ENCODE measurements at regions not wholly inside any gene's neighbourhood (a gene's known extent, or its start where the extent isn't known, plus 50 kb on each side); places are given as distances from the start of the nearest gene placed in this dataset.
"Not testable (repeated sequence)": the region's sequence is repeated elsewhere in the genome, so short reads cannot be mapped to it uniquely, and the experiment has no call there.

DNA sequence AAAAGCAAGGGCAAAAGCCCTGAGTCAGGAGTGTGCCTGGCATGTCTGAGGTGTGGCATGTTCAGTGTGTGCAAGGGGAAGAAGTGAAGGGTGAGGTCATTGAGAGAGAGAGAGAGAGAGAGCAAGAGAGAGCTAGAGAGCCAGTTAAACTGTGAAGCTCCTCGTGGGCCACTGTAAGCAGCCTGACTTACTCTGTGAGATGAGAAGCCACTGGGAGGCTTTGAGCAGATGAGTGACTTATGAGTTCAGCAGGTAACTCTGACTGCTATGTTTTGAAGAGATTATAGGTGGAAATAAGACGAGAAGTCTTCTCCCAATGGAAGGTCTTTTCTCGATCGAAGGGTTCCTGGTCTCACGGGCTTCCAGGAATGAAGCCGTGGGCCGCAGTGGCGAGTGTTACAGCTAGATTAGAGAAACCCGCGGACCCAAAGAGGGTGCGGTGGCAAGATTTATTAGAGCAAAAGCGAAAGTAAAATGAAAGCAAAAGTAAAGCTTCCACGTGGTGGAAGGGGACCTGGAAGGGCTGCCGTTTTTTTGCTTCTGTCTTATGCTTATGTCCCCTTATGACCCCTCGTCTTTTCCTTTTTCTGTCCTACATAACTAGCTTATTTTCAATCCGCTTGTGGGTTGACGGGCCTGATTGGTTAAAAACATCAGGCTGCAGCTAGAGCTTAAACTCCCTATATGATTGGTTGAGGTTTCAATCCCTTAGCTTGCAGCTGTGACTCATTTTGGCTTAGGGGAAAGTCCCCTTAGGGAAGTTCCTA is 323.1 kb upstream of the FAM78B start:
- H3K9me2 ChIP-seq (ENCODE audit: insufficient read depth, low read length), result no peaks in the 10 kb centered on the region
- H3K27ac ChIP-seq (ENCODE audit: low read length), result no peak overlapping the region
- H3K27me3 ChIP-seq (ENCODE audit: insufficient read depth, low read depth, low read length), result no peaks in the 10 kb centered on the region
- no peaks in the 10 kb centered on the region for H3K79me2 ChIP-seq (replicated peaks; ENCODE audit: insufficient read depth, low read length)
- no peaks in the 10 kb centered on the region for H3F3A ChIP-seq (ENCODE audit: insufficient read depth, low read length, poor library complexity, severe bottlenecking)
- TF ChIP-seq EP300 (conservative IDR thresholded peaks at IDR 0.05; ENCODE audit: poor library complexity, severe bottlenecking), result no peak
- no peak for TF ChIP-seq POLR2AphosphoS5 (IDR thresholded peaks at IDR 0.05)
- TF ChIP-seq, protein P1, sequence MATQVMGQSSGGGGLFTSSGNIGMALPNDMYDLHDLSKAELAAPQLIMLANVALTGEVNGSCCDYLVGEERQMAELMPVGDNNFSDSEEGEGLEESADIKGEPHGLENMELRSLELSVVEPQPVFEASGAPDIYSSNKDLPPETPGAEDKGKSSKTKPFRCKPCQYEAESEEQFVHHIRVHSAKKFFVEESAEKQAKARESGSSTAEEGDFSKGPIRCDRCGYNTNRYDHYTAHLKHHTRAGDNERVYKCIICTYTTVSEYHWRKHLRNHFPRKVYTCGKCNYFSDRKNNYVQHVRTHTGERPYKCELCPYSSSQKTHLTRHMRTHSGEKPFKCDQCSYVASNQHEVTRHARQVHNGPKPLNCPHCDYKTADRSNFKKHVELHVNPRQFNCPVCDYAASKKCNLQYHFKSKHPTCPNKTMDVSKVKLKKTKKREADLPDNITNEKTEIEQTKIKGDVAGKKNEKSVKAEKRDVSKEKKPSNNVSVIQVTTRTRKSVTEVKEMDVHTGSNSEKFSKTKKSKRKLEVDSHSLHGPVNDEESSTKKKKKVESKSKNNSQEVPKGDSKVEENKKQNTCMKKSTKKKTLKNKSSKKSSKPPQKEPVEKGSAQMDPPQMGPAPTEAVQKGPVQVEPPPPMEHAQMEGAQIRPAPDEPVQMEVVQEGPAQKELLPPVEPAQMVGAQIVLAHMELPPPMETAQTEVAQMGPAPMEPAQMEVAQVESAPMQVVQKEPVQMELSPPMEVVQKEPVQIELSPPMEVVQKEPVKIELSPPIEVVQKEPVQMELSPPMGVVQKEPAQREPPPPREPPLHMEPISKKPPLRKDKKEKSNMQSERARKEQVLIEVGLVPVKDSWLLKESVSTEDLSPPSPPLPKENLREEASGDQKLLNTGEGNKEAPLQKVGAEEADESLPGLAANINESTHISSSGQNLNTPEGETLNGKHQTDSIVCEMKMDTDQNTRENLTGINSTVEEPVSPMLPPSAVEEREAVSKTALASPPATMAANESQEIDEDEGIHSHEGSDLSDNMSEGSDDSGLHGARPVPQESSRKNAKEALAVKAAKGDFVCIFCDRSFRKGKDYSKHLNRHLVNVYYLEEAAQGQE (IDR thresholded peaks at IDR 0.05; ENCODE audit: borderline replicate concordance), result no peak
- TF ChIP-seq, protein P2, sequence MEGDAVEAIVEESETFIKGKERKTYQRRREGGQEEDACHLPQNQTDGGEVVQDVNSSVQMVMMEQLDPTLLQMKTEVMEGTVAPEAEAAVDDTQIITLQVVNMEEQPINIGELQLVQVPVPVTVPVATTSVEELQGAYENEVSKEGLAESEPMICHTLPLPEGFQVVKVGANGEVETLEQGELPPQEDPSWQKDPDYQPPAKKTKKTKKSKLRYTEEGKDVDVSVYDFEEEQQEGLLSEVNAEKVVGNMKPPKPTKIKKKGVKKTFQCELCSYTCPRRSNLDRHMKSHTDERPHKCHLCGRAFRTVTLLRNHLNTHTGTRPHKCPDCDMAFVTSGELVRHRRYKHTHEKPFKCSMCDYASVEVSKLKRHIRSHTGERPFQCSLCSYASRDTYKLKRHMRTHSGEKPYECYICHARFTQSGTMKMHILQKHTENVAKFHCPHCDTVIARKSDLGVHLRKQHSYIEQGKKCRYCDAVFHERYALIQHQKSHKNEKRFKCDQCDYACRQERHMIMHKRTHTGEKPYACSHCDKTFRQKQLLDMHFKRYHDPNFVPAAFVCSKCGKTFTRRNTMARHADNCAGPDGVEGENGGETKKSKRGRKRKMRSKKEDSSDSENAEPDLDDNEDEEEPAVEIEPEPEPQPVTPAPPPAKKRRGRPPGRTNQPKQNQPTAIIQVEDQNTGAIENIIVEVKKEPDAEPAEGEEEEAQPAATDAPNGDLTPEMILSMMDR (IDR thresholded peaks at IDR 0.05; ENCODE audit: poor library complexity, severe bottlenecking), result no peak
- TF ChIP-seq MXI1 (conservative IDR thresholded peaks at IDR 0.05; ENCODE audit: poor library complexity, severe bottlenecking), result no peak
- TF ChIP-seq SMC3 (conservative IDR thresholded peaks at IDR 0.05; ENCODE audit: poor library complexity), result no peak
- no peak for TF ChIP-seq RAD21 (conservative IDR thresholded peaks at IDR 0.05)
- TF ChIP-seq EZH2 (IDR thresholded peaks at IDR 0.05; ENCODE audit: borderline replicate concordance, insufficient read depth, low read length, poor library complexity, severe bottlenecking), result no peak
- TF ChIP-seq TAF1 (IDR thresholded peaks at IDR 0.05; ENCODE audit: low read depth), result no peak
- H4K20me1 ChIP-seq (ENCODE audit: insufficient read depth), result no peaks in the 10 kb centered on the region
- H3K36me3 ChIP-seq (ENCODE audit: insufficient read depth, low read length), result no peaks in the 10 kb centered on the region
- no peak overlapping the region for H2AFZ ChIP-seq (ENCODE audit: low read depth, low read length)
- H3K9me3 ChIP-seq (ENCODE audit: low read length), result no peaks in the 10 kb centered on the region
- no peak overlapping the region for H3K4me2 ChIP-seq (ENCODE audit: low read length)
- H3K9ac ChIP-seq (ENCODE audit: low read length), result no peak overlapping the region
- no peak overlapping the region for H3K4me3 ChIP-seq (ENCODE audit: low read length)

DNA sequence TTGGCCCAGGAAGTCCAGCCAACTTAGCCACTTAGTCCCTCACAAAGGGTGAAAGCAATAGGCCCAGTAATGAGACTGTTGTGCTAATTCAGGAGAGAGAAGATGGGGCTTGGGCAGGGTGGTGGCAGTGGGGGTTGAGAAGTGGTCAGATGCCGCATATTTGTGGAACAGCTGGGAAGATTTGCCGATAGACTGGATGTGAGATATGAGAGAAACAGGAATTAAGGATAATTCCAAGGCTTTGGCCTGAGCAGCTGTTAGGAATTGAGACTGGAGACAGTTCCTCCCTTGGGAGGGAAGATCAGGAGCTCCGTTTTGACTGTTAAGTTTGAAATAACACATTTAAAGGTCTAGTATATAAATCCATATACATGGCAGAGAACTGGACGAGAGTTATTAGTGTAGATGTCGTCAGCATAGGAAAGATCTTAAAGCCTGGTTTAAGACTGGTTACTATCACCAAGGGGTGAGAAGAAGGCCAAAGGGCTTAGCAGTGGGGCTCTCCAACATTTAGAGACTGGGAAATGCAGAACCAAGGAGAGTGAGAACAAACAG is 323.7 kb upstream of the FAM78B start:
- no peaks in the 10 kb centered on the region for H3K36me3 ChIP-seq (ENCODE audit: insufficient read depth, low read length)
- H3K9me3 ChIP-seq (ENCODE audit: low read length), result no peaks in the 10 kb centered on the region
- TF ChIP-seq EP300 (conservative IDR thresholded peaks at IDR 0.05; ENCODE audit: poor library complexity, severe bottlenecking), result no peak
- no peak for TF ChIP-seq POLR2AphosphoS5 (IDR thresholded peaks at IDR 0.05)
- TF ChIP-seq EZH2 (IDR thresholded peaks at IDR 0.05; ENCODE audit: borderline replicate concordance, insufficient read depth, low read length, poor library complexity, severe bottlenecking), result no peak
- TF ChIP-seq, protein P2 (IDR thresholded peaks at IDR 0.05; ENCODE audit: poor library complexity, severe bottlenecking), result no peak
- no peak for TF ChIP-seq RAD21 (conservative IDR thresholded peaks at IDR 0.05)
- TF ChIP-seq, protein P1 (IDR thresholded peaks at IDR 0.05; ENCODE audit: borderline replicate concordance), result no peak
- TF ChIP-seq TAF1 (IDR thresholded peaks at IDR 0.05; ENCODE audit: low read depth), result no peak
- TF ChIP-seq SMC3 (conservative IDR thresholded peaks at IDR 0.05; ENCODE audit: poor library complexity), result no peak
- TF ChIP-seq MXI1 (conservative IDR thresholded peaks at IDR 0.05; ENCODE audit: poor library complexity, severe bottlenecking), result no peak
- H3K79me2 ChIP-seq (replicated peaks; ENCODE audit: insufficient read depth, low read length), result no peaks in the 10 kb centered on the region
- no peak overlapping the region for H3K4me3 ChIP-seq (ENCODE audit: low read length)
- no peak overlapping the region for H2AFZ ChIP-seq (ENCODE audit: low read depth, low read length)
- H3K9me2 ChIP-seq (ENCODE audit: insufficient read depth, low read length), result no peaks in the 10 kb centered on the region
- no peak overlapping the region for H3K9ac ChIP-seq (ENCODE audit: low read length)
- no peak overlapping the region for H3K27ac ChIP-seq (ENCODE audit: low read length)
- no peak overlapping the region for H3K4me2 ChIP-seq (ENCODE audit: low read length)
- H3F3A ChIP-seq (ENCODE audit: insufficient read depth, low read length, poor library complexity, severe bottlenecking), result no peaks in the 10 kb centered on the region
- no peaks in the 10 kb centered on the region for H4K20me1 ChIP-seq (ENCODE audit: insufficient read depth)
- no peaks in the 10 kb centered on the region for H3K27me3 ChIP-seq (ENCODE audit: insufficient read depth, low read depth, low read length)

DNA sequence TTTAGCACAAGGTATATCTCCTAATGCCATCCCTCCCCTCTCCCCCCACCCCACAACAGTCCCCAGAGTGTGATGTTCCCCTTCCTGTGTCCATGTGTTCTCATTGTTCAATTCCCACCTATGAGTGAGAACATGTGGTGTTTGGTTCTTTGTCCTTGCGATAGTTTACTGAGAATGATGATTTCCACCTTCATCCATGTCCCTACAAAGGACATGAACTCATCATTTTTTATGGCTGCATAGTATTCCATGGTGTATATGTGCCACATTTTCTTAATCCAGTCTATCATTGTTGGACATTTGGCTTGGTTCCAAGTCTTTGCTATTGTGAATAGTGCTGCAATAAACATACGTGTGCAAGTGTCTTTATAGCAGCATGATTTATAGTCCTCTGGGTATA is 327.0 kb upstream of the FAM78B start:
- not testable (repeated sequence) for H3K4me2 ChIP-seq (ENCODE audit: low read length); H3K9me2 ChIP-seq (ENCODE audit: insufficient read depth, low read length); H3K36me3 ChIP-seq (ENCODE audit: insufficient read depth, low read length); H3K27me3 ChIP-seq (ENCODE audit: insufficient read depth, low read depth, low read length); H3K79me2 ChIP-seq (replicated peaks; ENCODE audit: insufficient read depth, low read length); H3F3A ChIP-seq (ENCODE audit: insufficient read depth, low read length, poor library complexity, severe bottlenecking); H3K9me3 ChIP-seq (ENCODE audit: low read length); H4K20me1 ChIP-seq (ENCODE audit: insufficient read depth); H3K27ac ChIP-seq (ENCODE audit: low read length); H2AFZ ChIP-seq (ENCODE audit: low read depth, low read length); H3K4me3 ChIP-seq (ENCODE audit: low read length); H3K9ac ChIP-seq (ENCODE audit: low read length)

All from neural cell (in vitro differentiated cells).